Mesenchymal stem cell (in vitro differentiated cells and primary cell): ENCODE measurements at regions not wholly inside any gene's neighbourhood (a gene's known extent, or its start where the extent isn't known, plus 50 kb on each side); places are given as distances from the start of the nearest gene placed in this dataset.

Experiments used
- DNase-seq: peaks from one replicate; pipeline ENCODE4 v3.0.0-alpha.2; 2013
- H2AFZ ChIP-seq: one replicate; pipeline ENCODE4 v1.6.1; 2013; ENCODE audit warnings: low read depth, mild to moderate bottlenecking, control low read depth, inconsistent platforms, low read length, moderate library complexity
- H2AK5ac ChIP-seq: 2 replicates; pipeline ENCODE4 v1.6.1; 2013; ENCODE audit warnings: low read length, moderate library complexity, mild to moderate bottlenecking, inconsistent platforms; ENCODE audit not compliant: severe bottlenecking
- H2BK120ac ChIP-seq: one replicate; pipeline ENCODE4 v1.6.1; 2013; ENCODE audit warnings: low read depth, mild to moderate bottlenecking, inconsistent platforms, low read length, moderate library complexity
- H2BK12ac ChIP-seq, 2 experiments: one replicate each; pipeline ENCODE4 v1.6.1; 2013; ENCODE audit warnings: inconsistent platforms in 2 of 2, low read length in 2 of 2, mild to moderate bottlenecking in 2 of 2, moderate library complexity in 2 of 2, control low read depth in 1 of 2
- H2BK15ac ChIP-seq: one replicate; pipeline ENCODE4 v1.6.1; 2013; ENCODE audit warnings: mild to moderate bottlenecking, low read depth, inconsistent platforms; ENCODE audit not compliant: poor library complexity, severe bottlenecking
- H2BK5ac ChIP-seq: 2 replicates; pipeline ENCODE4 v1.6.1; 2013; ENCODE audit warnings: low read depth, mild to moderate bottlenecking, low read length, control low read depth, inconsistent platforms; ENCODE audit not compliant: poor library complexity, severe bottlenecking
- H3K14ac ChIP-seq, 2 experiments: one replicate each; pipeline ENCODE4 v1.6.1; 2013; ENCODE audit warnings: inconsistent platforms in 2 of 2, low read length in 2 of 2, control low read depth in 1 of 2, mild to moderate bottlenecking in 1 of 2, moderate library complexity in 1 of 2
- H3K18ac ChIP-seq, 2 experiments: one replicate each; pipeline ENCODE4 v1.6.1; 2013; ENCODE audit warnings: inconsistent platforms in 2 of 2, low read length in 2 of 2, control low read depth in 1 of 2, low read depth in 1 of 2, mild to moderate bottlenecking in 1 of 2
- H3K23ac ChIP-seq, 2 experiments: one replicate each; pipeline ENCODE4 v1.6.1; 2013; ENCODE audit warnings: inconsistent platforms in 2 of 2, low read length in 2 of 2, mild to moderate bottlenecking in 2 of 2, moderate library complexity in 2 of 2, control low read depth in 1 of 2
- H3K27ac ChIP-seq: 2 replicates; pipeline ENCODE4 v1.5.1; 2013; ENCODE audit warnings: mild to moderate bottlenecking, moderate library complexity, low read length, control low read depth, inconsistent platforms; ENCODE audit not compliant: poor library complexity, severe bottlenecking
- H3K27me3 ChIP-seq, 2 experiments: 2 replicates each; pipeline versions ENCODE4 v1.6.1 to v1.7.0; 2013; ENCODE audit warnings: low read length in 2 of 2, mild to moderate bottlenecking in 2 of 2, moderate library complexity in 2 of 2, control low read depth in 1 of 2, inconsistent platforms in 1 of 2; ENCODE audit not compliant: control insufficient read depth in 1 of 2, insufficient read depth in 1 of 2
- H3K36me3 ChIP-seq, 2 experiments: 2 replicates each; pipeline versions ENCODE4 v1.6.1 to v1.7.0; 2013; ENCODE audit warnings: low read length in 2 of 2, control low read depth in 1 of 2, inconsistent platforms in 1 of 2, low read depth in 1 of 2, mild to moderate bottlenecking in 1 of 2; ENCODE audit not compliant: insufficient read depth in 2 of 2, control insufficient read depth in 1 of 2
- H3K4ac ChIP-seq, 2 experiments: one replicate each; pipeline ENCODE4 v1.6.1; 2013; ENCODE audit warnings: inconsistent platforms in 2 of 2, low read length in 2 of 2, mild to moderate bottlenecking in 2 of 2, moderate library complexity in 2 of 2, control low read depth in 1 of 2, low read depth in 1 of 2
- H3K4me1 ChIP-seq: 2 replicates; pipeline ENCODE4 v1.6.1; 2013; ENCODE audit warnings: low read depth, low read length, control low read depth; ENCODE audit not compliant: control insufficient read depth, insufficient read depth
- H3K4me2 ChIP-seq: 2 replicates; pipeline ENCODE4 v1.6.1; 2013; ENCODE audit warnings: low read length, mild to moderate bottlenecking, inconsistent platforms; ENCODE audit not compliant: poor library complexity, severe bottlenecking
- H3K4me3 ChIP-seq, 2 experiments: 2 replicates each; pipeline versions ENCODE4 v1.5.1 to v1.7.0; 2013; ENCODE audit warnings: low read length in 2 of 2, mild to moderate bottlenecking in 2 of 2, control low read depth in 1 of 2, low read depth in 1 of 2; ENCODE audit not compliant: insufficient read depth in 1 of 2
- H3K79me1 ChIP-seq: replicated peaks from 2 replicates; pipeline ENCODE4 v1.6.1; 2013; ENCODE audit warnings: mild to moderate bottlenecking, control low read depth, low read length, inconsistent platforms; ENCODE audit not compliant: poor library complexity, severe bottlenecking
- H3K9ac ChIP-seq: 2 replicates; pipeline ENCODE4 v1.7.0; 2013; ENCODE audit warnings: mild to moderate bottlenecking, low read length, moderate library complexity
- H3K9me3 ChIP-seq: 2 replicates; pipeline ENCODE4 v1.7.0; 2013; ENCODE audit warnings: mild to moderate bottlenecking, low read length; ENCODE audit not compliant: control insufficient read depth
- H4K8ac ChIP-seq: one replicate; pipeline ENCODE4 v1.6.1; 2013; ENCODE audit warnings: inconsistent platforms, mild to moderate bottlenecking, low read length, moderate library complexity
- H4K91ac ChIP-seq: one replicate; pipeline ENCODE4 v1.6.1; 2013; ENCODE audit warnings: mild to moderate bottlenecking, low read length, inconsistent platforms
- WGBS: methylation state at CpG from one replicate; pipeline ENCODE4 v1.1.7; 2013; ENCODE audit warnings: mixed read lengths; 5-methylcytosine and 5-hydroxymethylcytosine counted together

- Histone ChIP-seq H2BK15ac (peak overlapping the region; percentile 93), H3K27me3 (no peaks in the 10 kb centered on the region), H2BK5ac (peak overlapping the region; percentile 47), H3K4me2 (no peak overlapping the region), H3K4me3 (no peak overlapping the region), H4K8ac (peak overlapping the region; percentile 97), H2AK5ac (peak overlapping the region; percentile 82), H3K4me1 (peaks cover 50% of the 10 kb centered on the region), H2BK12ac (peak overlapping the region; percentile 93 to 98), H3K4ac (peak overlapping the region; percentile 85 to 94), H3K36me3 (no peaks in the 10 kb centered on the region), H2AFZ (no peak overlapping the region), H3K14ac (peak overlapping the region in 1 of 2 experiments; percentile 66), H4K91ac (peak overlapping the region; percentile 99), H3K79me1 (no peaks in the 10 kb centered on the region), H3K27ac (peak overlapping the region; percentile 48), H3K23ac (peak overlapping the region in 1 of 2 experiments; percentile 2), H3K9ac (peak overlapping the region; percentile 53), H2BK120ac (peak overlapping the region; percentile 98), H3K9me3 (no peaks in the 10 kb centered on the region), H3K18ac (peak overlapping the region; percentile 87 to 90)
- 35% methylated on average over 10 of the region's 10 CpGs for WGBS
- DNase-seq: peak; percentile 60
Measured at GRCh38 chr2:43082903-43083677, 143.3 kb downstream of the ZFP36L2 start.

- peak overlapping the region; percentile 99 for H4K91ac ChIP-seq
- peak overlapping the region; percentile 92 for H2BK15ac ChIP-seq
- DNase-seq: peak; percentile 94
- peaks cover 48% of the 10 kb centered on the region for H3K4me1 ChIP-seq
- no peak overlapping the region for H2AFZ ChIP-seq
- H4K8ac ChIP-seq: peak overlapping the region; percentile 97
- no peaks in the 10 kb centered on the region for H3K79me1 ChIP-seq
- H3K9ac ChIP-seq: peak overlapping the region; percentile 53
- peak overlapping the region; percentile 82 for H2AK5ac ChIP-seq
- H3K4me3 ChIP-seq: no peak overlapping the region
- H3K4me2 ChIP-seq: no peak overlapping the region
- H3K23ac ChIP-seq: peak overlapping the region in 1 of 2 experiments; percentile 75
- peak overlapping the region; percentile 93 to 98 for H2BK12ac ChIP-seq
- no peaks in the 10 kb centered on the region for H3K36me3 ChIP-seq
- H3K9me3 ChIP-seq: no peaks in the 10 kb centered on the region
- no peaks in the 10 kb centered on the region for H3K27me3 ChIP-seq
- peak overlapping the region; percentile 85 to 94 for H3K4ac ChIP-seq
- WGBS: 56% methylated on average over 14 of the region's 15 CpGs
- H3K18ac ChIP-seq: peak overlapping the region; percentile 90 to 98
- H2BK5ac ChIP-seq: peak overlapping the region; percentile 47
- peak overlapping the region; percentile 48 for H3K27ac ChIP-seq
- H2BK120ac ChIP-seq: peak overlapping the region; percentile 99
- H3K14ac ChIP-seq: peak overlapping the region in 1 of 2 experiments; percentile 62
Measured at GRCh38 chr2:43082111-43082894, 144.1 kb downstream of the ZFP36L2 start.

- H3K79me1 ChIP-seq: no peaks in the 10 kb centered on the region
- H4K91ac ChIP-seq: peak overlapping the region; percentile 99
- no peak overlapping the region for H3K23ac ChIP-seq
- DNase-seq: no peak
- H3K18ac ChIP-seq: peak overlapping the region; percentile 90 to 98
- H3K4ac ChIP-seq: peak overlapping the region; percentile 50 to 85
- H2BK5ac ChIP-seq: no peak overlapping the region
- H2BK12ac ChIP-seq: peak overlapping the region; percentile 91 to 98
- H3K9me3 ChIP-seq: no peaks in the 10 kb centered on the region
- peak overlapping the region; percentile 57 for H2AK5ac ChIP-seq
- no peak overlapping the region for H2AFZ ChIP-seq
- peak overlapping the region; percentile 99 for H2BK120ac ChIP-seq
- H3K4me3 ChIP-seq: no peak overlapping the region
- peak overlapping the region in 1 of 2 experiments; percentile 44 for H3K14ac ChIP-seq
- H3K4me2 ChIP-seq: no peak overlapping the region
- H2BK15ac ChIP-seq: peak overlapping the region; percentile 96
- peaks cover 47% of the 10 kb centered on the region for H3K4me1 ChIP-seq
- no peaks in the 10 kb centered on the region for H3K27me3 ChIP-seq
- 100% methylated on average over 2 of the region's 5 CpGs for WGBS
- no peak overlapping the region for H3K27ac ChIP-seq
- peak overlapping the region; percentile 89 for H4K8ac ChIP-seq
- H3K36me3 ChIP-seq: no peaks in the 10 kb centered on the region
- no peak overlapping the region for H3K9ac ChIP-seq
Measured at GRCh38 chr2:43081131-43081765, 145.2 kb downstream of the ZFP36L2 start.
